RWPE1 (cell line): ENCODE measurements at regions not wholly inside any gene's neighbourhood (a gene's known extent, or its start where the extent isn't known, plus 50 kb on each side); places are given as distances from the start of the nearest gene placed in this dataset.

Source experiments
- CTCF ChIA-PET: fragments of 350-600 bp; sonication (Branson Sonifier 250); formaldehyde crosslinking; extraction: SDS; loops from one replicate; lab custom pipeline; 2021; lab: Yijun Ruan, JAX
- POLR2A ChIA-PET: fragments of 400-600 bp; formaldehyde crosslinking; extraction: SDS; loops from one replicate; lab custom pipeline; 2020; ENCODE audit warnings: antibody characterized with exemption; ENCODE audit not compliant: low non-redundant PET; lab: Yijun Ruan, JAX
- DNase-seq: peaks from one replicate; pipeline ENCODE4 v3.0.0; 2012; ENCODE audit warnings: low spot score
- H3K27ac ChIP-seq: fragments of 450-650 bp; 2 replicates; pipeline ENCODE4 v1.5.1; 2017
- CTCF ChIP-seq: fragments of 450-650 bp; conservative IDR thresholded peaks from 2 replicates; pipeline ENCODE4 v1.5.1; 2017; ENCODE audit warnings: low read depth, mild to moderate bottlenecking

GRCh38 chr11:92870196-92870832, 99.1 kb upstream of the MTNR1B start:
- no peak for DNase-seq
- ChIA-PET CTCF (interaction anchor here (0.6 kb wide), 1 partner anchor 331 kb away, joined by 3 read pairs; no protein-coding TSS in a partner anchor), POLR2A (no interaction called here)
- TF ChIP-seq CTCF, result no peak
- no peak overlapping the region for H3K27ac ChIP-seq

- POLR2A ChIA-PET, result no interaction called here
- CTCF ChIA-PET, result no interaction called here
- TF ChIP-seq CTCF, result no peak
- no peak overlapping the region for H3K27ac ChIP-seq
- DNase-seq, result no peak
These were observed 95.9 kb upstream of the MTNR1B start for GRCh38 chr11:92873551-92873950.

DNA sequence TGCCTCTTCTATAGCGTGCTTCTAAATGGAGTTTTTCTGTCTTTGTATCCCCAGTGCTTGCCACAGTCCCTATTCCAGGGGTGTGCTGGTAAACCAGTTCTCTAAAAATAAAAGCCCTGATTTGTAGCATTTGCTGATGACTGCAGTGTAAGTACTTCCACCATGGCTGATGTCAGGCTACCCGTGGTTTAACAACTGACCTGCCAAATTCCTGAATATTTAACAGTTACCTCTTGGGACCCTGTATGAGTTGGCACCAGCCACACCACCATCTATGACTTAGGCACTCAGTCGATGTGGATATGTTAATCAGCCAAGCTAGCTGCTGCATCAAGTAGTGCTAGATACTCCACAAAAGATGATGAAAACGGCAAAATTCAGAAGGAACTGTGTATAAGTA, 94.0 kb upstream of the MTNR1B start:
- DNase-seq, result no peak
- TF ChIP-seq CTCF, result no peak
- CTCF ChIA-PET, result no interaction called here
- no peak overlapping the region for H3K27ac ChIP-seq
- POLR2A ChIA-PET, result no interaction called here

DNA sequence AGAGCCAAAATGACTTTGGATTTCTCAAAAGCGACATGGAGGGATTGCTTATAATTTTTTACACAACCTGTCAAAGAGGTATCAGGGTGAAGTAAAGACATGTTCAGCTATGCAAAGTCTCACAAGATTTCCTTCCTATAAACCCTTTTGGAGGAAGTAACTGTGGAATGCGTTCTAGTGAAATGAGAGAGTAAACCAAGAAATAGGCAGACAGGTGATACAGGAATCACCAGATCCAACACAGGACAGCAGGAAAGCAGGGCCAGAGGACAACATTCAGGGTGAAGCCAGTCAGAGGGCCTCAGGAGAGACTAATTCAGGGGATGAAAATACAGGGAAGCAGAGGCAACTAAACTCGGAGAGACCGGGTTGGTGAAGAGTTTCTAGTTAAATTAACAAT, 90.4 kb upstream of the MTNR1B start:
- CTCF ChIA-PET, result no interaction called here
- no peak for DNase-seq
- no peak for TF ChIP-seq CTCF
- H3K27ac ChIP-seq, result no peak overlapping the region
- POLR2A ChIA-PET, result no interaction called here

DNA sequence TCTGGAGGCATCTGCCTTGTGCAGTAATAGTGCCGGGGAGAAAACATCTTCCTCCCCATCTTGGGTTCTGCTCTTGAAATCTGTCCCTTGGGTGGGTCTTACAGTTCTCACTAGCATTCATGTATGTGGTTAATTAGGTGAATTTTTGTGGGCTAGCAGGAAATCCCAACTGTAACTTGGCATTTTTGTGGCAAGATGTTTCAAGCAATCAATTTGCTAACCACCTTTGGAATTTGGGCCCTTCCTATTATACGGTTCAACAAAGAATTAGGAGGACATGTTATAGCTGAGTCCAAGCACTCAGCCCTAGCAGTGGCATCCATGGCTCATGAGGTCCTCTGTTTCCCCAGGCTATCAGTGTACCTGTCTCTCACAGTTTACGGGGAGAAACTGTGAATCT, 89.1 kb upstream of the MTNR1B start:
- CTCF ChIA-PET, result no interaction called here
- no peak for TF ChIP-seq CTCF
- DNase-seq, result no peak
- POLR2A ChIA-PET, result no interaction called here
- H3K27ac ChIP-seq, result no peak overlapping the region

GRCh38 chr11:92881940-92882450, 87.5 kb upstream of the MTNR1B start:
- TF ChIP-seq CTCF, result no peak
- ChIA-PET POLR2A (no interaction called here), CTCF (interaction anchor here (0.5 kb wide), 1 partner anchor 356 kb away, joined by 3 read pairs; no protein-coding TSS in a partner anchor)
- DNase-seq, result no peak
- no peak overlapping the region for H3K27ac ChIP-seq
